Activated CD4-positive, alpha-beta T cell treated with anti-CD3 and anti-CD28 coated beads, Interleukin-2, amount 50 U/mL, for 24 hours (primary cell): ENCODE measurements at regions not wholly inside any gene's neighbourhood (a gene's known extent, or its start where the extent isn't known, plus 50 kb on each side); places are given as distances from the start of the nearest gene placed in this dataset.
"Not testable (repeated sequence)": the region's sequence is repeated elsewhere in the genome, so short reads cannot be mapped to it uniquely, and the experiment has no call there.

Source experiments
- DNase-seq, 2 donors: peaks; one replicate each; pipeline ENCODE4 v3.0.0-alpha.2; 2020; ENCODE audit warnings: low read depth in 1 of 2, low spot score in 1 of 2

DNA sequence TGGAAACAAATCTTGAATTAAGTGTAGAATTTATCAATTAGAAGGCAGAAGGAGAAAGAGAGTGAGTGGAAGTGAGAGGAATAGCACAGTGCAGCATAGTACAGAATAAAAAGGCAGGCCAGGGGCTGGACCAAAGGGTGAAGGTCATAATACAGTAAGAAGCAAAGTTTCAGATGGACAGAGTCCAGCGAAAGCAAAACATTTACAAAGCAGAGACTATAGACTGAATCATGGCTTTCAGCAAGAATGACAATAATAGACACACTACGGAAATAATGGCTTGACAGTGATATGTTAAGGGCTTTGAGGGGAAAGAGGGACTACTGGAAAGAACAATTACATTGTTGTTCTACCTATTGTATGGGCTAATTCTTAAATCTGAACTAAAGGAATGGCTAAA, 249.0 kb upstream of the CHD1 start:
- DNase-seq = no peak

DNA sequence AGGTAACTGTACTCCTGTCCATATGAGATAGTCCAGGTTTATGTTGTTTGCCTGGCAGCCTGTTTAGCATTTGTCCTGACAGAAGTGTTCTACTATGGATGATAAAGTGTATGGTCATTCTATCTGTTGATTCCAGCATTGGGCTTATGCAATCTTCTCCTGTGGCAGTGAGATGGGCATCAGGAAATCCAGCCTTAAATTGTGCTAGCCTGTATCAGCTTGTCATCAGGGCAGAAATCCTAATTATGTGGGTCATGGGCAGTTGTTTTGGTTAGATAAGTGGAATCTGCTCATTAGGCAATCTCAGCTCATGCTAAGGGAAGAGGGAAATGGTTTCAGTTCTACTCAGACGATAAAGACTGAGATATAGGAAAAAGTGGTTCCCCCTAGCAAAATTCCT, 247.4 kb upstream of the CHD1 start:
- DNase-seq = no peak

- DNase-seq = no peak
These were observed 240.5 kb upstream of the CHD1 start for GRCh38 chr5:99169309-99169708.

- not testable (repeated sequence) for DNase-seq
These were observed 232.7 kb upstream of the CHD1 start for GRCh38 chr5:99161538-99161937.

GRCh38 chr5:99156688-99157087, 227.9 kb upstream of the CHD1 start:
- no peak for DNase-seq

DNA sequence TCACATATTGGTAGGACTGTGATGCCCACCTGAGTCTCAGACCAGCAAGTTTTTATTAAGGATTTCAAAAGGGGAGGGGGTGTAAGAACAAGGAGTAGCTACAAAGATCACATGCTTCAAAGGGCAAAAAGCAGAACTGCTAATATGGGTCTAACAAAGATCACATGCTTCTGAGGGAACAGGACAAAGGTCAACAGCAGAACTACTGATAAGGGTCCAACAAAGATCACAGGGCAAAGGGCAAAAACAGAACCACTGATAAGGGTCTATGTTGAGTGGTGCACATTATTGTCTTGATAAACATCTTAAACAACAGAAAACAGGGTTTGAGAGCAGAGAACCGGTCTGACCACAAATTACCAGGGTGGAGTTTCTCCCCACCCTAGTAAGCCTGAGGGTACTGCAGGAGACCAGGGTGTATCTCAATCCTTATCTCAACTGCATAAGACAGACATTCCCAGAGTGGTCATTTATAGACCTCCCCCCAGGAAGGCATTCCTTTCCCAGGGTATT, 214.5 kb upstream of the CHD1 start:
- not testable (repeated sequence) for DNase-seq

DNA sequence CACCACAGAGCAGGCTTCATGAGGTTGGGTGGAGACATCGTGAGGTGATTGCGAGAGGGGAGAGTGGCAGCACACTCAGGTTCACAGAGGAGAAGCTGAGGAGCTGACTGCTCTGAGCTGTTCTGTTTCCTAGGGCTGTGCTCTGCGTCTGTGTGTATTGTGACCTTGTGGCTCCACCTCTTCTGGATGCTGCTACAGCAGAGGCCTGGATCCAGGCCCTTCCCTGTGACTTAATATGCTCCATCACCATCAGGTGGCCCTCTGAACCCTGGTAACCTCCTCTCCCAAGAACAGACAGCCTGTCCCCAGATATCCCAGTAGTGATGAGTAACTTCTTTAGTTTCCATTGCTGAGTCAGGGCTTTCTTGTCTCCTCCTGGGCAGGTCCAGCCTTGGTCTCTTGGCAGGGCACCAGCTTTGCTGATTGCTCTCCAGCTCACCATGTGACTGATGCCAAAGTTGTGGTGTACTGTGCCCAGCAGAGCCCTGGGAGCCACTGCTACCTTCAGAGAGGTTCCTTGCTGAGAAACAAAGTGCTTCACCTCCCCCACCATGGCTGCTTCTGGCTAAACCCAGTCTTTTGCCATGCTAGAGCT, 212.8 kb upstream of the CHD1 start:
- no peak for DNase-seq

DNA sequence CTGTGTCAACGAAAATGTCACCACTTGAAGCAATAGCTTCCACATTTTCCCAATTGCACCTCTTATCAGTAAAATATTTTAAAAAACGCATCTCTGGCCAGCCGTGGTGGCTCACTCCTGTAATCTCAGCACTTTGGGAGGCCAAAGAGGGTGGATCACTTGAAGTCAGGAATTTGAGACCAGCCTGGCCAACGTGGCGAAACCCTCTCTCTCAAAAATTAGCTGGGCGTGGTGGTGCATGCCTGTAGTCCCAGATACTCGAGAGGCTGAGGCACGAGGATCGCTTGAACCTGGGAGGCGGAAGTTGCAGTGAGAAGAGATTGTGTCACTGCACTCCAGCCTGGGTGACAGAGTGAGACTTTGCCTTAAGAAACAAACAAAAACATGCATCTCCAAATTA, 210.1 kb upstream of the CHD1 start:
- no peak for DNase-seq

DNA sequence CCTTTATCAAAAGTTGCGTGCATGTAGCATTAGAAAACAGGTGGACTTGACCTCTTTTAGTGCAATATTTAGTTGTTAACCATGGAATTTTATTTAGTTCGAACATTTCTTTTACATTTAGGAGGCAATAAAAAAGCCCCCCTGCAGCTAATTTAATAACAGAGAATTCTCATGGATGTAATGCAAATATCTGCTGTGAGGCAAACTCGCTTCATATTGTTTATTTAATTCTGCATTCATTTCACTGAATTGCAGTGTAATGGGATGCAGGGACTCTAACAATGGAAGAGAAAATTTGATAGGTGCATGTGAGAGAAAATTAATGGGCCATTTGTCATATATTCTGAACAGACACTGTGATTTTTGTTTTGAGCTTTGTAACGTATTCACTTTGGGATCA, 205.1 kb upstream of the CHD1 start:
- no peak for DNase-seq

DNA sequence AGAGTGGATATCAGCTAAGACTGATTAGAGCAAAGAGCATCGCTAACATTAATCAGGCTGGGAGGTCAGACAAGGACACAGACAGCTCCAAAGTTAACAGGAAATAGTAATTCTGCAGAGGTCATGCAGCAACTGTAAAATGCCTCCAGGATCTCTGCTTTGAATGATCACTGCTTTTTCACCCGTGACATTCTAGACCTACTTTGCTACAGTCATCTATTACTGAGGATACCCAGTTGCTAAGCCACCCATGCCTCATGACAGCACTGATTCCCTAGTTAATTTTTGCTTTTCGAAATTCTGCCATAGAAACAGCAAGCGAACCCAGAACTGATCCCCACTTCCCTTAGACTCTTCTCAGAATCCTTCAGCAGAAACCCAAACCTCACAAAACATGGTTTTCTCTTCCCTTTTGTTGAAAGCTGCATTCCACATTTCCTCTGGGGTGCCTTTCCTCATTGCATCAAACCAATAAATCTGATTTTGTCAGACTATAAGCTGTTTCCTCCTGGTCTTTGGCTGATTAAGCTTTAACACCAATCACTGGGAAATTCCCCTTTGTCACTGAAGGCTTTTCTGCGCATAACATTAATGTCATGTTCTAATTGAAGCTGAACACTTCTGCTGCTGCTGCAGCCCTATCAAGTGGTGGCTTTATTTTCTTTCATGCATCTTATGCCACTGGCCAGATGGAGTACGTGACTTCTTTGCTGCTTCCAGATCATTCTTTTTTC, 201.1 kb upstream of the CHD1 start:
- no peak for DNase-seq

DNA sequence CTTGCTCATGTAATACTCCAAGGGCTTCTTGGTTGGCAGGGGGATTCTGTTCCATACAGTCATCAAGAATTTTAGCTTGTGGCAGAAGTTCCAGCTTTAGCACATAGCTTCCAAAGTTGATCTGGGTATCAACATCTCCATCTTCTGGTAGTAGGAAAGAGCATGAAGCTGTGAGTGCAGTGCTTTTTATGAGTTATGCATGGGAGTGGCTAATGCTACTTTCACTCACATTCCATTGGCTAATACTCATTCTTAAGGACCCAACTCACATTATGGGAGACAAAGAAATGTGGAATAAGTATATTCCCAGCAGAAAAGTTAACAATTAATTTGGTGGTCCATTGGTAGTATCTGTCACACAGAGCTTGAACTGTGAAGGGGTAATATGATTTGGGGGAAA, 194.2 kb upstream of the CHD1 start:
- no peak for DNase-seq

DNA sequence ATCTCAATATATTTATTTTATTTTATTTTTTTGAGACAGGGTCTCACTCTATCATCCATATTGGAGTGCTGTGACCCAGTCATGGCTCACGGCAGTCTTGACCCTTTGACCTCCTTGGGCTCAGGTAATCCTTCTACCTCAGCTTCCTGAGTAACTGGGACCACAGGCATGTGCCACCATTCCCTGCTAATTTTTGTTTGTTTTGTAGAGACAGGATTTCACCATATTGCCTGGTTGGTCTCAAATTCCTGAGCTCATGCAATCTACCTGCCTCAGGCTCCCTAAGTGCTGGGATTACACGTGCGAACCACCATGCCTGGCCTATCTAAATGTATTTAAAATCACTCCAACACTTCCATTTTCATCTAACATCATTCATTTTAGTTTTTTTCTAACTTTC, 190.5 kb upstream of the CHD1 start:
- DNase-seq = no peak

DNA sequence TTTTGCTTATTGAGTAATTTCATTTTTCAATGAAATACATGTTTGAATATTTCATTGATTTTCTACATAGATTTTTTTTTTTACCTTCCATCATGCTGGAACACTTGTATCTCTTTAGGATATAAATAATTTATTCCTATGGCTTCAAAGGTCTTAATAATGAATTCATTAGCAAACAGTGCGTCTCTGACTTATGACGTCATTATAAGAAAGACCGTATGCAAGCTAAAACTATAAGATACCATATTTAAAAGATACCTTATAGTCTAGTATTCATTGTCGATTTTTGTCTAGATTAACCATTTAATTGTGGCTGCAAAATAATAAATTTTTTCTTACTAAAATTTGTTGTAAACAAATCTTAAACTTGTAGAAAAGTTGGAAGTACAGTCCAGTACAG, 187.7 kb upstream of the CHD1 start:
- no peak for DNase-seq

DNA sequence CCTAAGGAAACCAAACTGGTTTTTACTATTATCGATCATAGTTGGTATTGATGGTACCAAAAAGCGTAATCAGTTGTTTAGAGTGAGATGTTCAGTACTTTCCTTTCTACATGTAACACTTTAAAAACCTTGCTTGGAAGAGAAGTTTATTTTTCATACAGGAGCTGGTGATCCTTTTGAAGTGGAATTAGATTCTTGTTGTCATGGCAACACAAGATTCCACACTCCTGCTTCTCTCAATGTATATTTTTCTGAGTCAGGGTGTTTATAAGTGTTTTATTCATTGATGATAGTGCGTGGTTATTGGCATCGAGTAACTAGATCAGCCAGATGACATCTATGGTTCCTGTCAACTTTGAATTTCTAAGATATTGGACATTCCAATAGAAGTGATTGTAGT, 181.1 kb upstream of the CHD1 start:
- DNase-seq = no peak

DNA sequence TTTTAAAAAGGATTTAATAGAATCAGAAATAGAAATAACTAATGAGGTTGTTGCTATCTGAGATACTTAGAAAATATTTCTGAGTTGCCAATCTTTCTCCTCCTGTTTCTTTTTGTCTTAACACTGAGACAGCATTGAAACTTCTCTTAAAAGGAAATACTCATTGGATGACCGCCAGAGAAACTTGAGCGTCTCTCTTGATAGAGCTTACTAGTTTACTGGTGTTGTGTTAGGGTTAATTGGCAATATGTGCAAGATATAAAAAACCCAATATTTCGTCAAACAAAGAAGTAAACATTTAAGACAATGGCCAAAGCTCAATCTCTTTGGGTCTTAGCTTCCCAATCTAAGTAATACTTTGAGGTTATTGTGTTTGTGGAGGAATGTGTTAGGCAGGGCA, 176.4 kb upstream of the CHD1 start:
- DNase-seq = no peak

DNA sequence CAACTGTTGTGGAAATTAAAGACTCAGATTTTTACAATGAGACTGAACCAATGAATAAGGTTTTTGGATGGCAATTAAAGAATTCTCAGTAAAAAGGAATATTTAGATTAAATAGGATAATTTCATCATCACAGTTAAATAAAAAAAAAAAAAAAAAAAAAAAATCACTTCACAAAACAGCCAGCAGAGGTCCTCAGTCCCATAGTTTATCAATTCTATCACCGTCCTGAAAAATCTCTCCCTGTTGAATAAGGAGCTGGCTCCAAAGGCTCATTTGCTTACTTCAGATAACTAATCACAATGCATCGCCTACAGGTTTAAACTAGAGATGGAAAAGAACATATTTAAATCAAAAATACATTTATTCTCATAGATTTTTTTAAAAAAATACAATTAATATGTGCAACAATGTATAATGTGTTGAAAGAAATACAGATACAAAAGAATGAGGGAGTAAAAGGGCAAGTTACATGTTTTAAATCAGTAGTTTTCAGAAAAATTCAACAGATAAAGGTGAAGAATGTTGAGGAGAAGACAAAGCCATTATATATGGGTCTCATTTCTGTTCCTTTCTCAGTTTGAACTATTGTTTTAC, 175.8 kb upstream of the CHD1 start:
- no peak for DNase-seq

DNA sequence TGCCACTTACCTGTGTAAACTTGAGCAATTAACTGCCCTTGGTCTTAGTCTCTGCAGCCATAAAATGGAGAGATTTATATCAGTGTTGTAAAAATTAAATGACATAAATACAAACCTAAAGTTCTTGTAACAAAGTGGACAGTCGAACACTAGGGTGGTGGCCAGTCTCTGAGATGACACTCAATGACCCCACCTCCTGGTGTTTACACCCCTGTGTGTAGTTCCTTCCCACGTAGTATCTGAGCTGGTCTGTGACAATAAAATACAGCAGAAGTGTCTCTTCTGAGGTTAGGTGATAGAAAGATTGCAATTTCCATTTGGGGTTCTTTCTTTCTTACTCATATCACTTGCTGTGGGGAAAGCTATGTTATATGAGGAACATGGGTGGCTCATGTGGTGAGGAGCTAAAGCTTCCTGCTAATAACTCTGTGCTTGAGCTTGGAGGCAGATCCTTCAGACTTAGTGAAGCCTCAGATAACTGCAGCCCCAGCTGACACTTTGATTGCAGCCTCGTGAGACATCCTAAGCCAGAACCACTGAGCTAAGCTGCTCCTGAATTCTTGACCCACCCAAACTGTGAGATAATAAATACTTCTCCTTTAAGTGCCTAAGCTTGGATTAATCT, 173.4 kb upstream of the CHD1 start:
- DNase-seq = no peak

DNA sequence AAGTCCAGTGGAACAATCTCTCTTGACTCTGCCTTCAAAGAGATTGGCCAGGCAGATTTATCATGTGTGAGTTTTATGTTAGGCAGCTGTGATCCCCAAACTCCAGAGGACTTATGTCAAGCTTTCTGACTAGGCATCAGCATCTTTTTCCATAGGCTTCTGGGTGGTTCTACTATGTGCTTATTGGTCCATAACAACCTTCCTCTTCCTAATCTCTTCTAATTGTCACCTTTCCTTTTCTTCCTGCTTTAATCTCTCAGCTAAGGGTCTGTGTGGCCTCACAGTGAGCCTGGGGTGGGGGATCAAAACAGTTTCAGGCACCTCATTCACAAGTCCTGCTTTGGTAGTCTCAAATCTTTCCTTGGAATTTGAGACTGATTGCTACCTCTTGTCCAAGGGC, 170.9 kb upstream of the CHD1 start:
- DNase-seq = no peak

- DNase-seq = no peak
These were observed 161.2 kb upstream of the CHD1 start for GRCh38 chr5:99089822-99090549.

DNA sequence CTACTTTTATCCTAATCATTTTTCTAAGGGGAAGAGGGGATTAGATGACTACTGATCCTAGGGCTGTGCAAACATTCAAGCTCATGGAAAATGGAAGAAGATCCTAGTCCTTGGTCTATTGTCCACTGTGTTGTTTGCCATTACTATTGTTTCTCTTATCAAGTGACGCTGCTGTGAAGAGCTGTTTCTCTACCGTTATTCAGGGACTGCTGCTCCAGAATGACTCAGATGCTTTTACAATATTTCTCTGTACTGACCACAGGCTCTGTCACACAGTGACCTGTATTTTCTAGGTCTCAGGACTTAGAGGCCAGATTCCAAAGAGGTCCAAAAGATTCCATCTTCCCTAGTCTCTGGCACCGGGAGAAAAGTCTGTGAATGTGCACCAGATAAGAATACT, 159.5 kb upstream of the CHD1 start:
- DNase-seq = no peak

- DNase-seq = no peak
These were observed 154.4 kb upstream of the CHD1 start for GRCh38 chr5:99083197-99083596.

DNA sequence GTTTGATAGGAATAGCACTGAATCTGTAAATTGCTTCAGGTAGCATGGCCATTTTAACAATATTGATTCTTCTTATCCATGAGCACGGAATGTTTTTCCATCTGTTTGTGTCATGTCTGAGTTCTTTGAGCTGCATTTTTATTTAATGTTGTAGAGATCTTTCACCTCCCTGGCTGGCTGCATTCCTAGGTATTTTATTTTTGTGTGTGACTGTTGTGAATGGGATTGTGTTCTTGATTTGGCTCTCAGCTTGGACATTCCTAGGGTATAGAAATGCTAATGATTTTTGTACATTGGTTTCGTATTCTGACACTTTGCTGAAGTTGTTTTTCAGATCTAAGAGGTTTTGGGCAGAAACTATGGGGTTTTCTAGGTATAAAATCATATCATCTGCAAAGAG, 152.9 kb upstream of the CHD1 start:
- no peak for DNase-seq
